ENCODE measurements at regions not wholly inside any gene's neighbourhood (a gene's known extent, or its start where the extent isn't known, plus 50 kb on each side); places are given as distances from the start of the nearest gene placed in this dataset.
A peak's percentile ranks its signal among the peaks of the same experiment; 100 is the strongest.
"Not testable (repeated sequence)": the region's sequence is repeated elsewhere in the genome, so short reads cannot be mapped to it uniquely, and the experiment has no call there.

- DNase-seq (ENCODE audit: low spot score) (no peak), ATAC-seq (peak; percentile 23)
- ChIA-PET POLR2A (no interaction called here), CTCF (no interaction called here)
- no peaks in the 10 kb centered on the region for H3K27me3 Mint-ChIP-seq (ENCODE audit: low read depth)
- peaks cover 63% of the 10 kb centered on the region for H3K4me1 Mint-ChIP-seq
- peak overlapping the region; percentile 84 for H3K4me3 Mint-ChIP-seq
- no peaks in the 10 kb centered on the region for H3K9me3 Mint-ChIP-seq
- H3K27ac Mint-ChIP-seq: peak overlapping the region; percentile 93
- peaks cover 43% of the 10 kb centered on the region for H3K36me3 Mint-ChIP-seq
- TF ChIP-seq ZNF425 (CRISPR knock-in tag; conservative IDR thresholded peaks at IDR 0.05) (peak; percentile 81), NFE2L1 (CRISPR knock-in tag; IDR thresholded peaks at IDR 0.05) (no peak), GABPB1 (CRISPR knock-in tag; IDR thresholded peaks at IDR 0.05) (no peak), ZSCAN18 (CRISPR knock-in tag; IDR thresholded peaks at IDR 0.05) (no peak), NFATC4 (CRISPR knock-in tag; IDR thresholded peaks at IDR 0.05) (0 out of 2 replicates have a peak, but pooled peaks have one; percentile 24), TP53 (CRISPR knock-in tag; IDR thresholded peaks at IDR 0.05) (no peak), ZNF219 (CRISPR knock-in tag; IDR thresholded peaks at IDR 0.05; ENCODE audit: borderline replicate concordance) (no peak)
These were observed 1486.5 kb upstream of the PRR20A start for GRCh38 chr13:55654243-55654642.

GRCh38 chr13:55660264-55660663 lies 1480.5 kb upstream of the PRR20A start:
- POLR2A ChIA-PET; CTCF ChIA-PET; ATAC-seq; H3K9me3 Mint-ChIP-seq; DNase-seq (ENCODE audit: low spot score); H3K27me3 Mint-ChIP-seq (ENCODE audit: low read depth): not testable (repeated sequence)
- TF ChIP-seq SP1 (CRISPR knock-in tag; conservative IDR thresholded peaks at IDR 0.05) (0 out of 2 replicates have a peak, but pooled peaks have one; percentile 20), TEAD1 (CRISPR knock-in tag; IDR thresholded peaks at IDR 0.05) (0 out of 2 replicates have a peak, but pooled peaks have one; percentile 49), AFF4 (CRISPR knock-in tag; IDR thresholded peaks at IDR 0.05; ENCODE audit: borderline replicate concordance) (peak; percentile 91; the same call in 1 of the 2 replicates)
- Mint-ChIP-seq H3K4me3 (peak overlapping the region; percentile 84), H3K36me3 (peaks cover 78% of the 10 kb centered on the region), H3K27ac (peak overlapping the region; percentile 93), H3K4me1 (peaks cover 69% of the 10 kb centered on the region)

- DNase-seq (ENCODE audit: low spot score) (no peak), ATAC-seq (peak; percentile 59)
- no peaks in the 10 kb centered on the region for H3K27me3 Mint-ChIP-seq (ENCODE audit: low read depth)
- H3K27ac Mint-ChIP-seq: peak overlapping the region; percentile 93
- TF ChIP-seq CBFB (CRISPR knock-in tag; IDR thresholded peaks at IDR 0.05; ENCODE audit: low read depth) (no peak), ELF4 (CRISPR knock-in tag; IDR thresholded peaks at IDR 0.05; ENCODE audit: low read depth) (no peak), SOX15 (CRISPR knock-in tag; IDR thresholded peaks at IDR 0.05) (no peak), NR2C2 (CRISPR knock-in tag; IDR thresholded peaks at IDR 0.05) (no peak), ESRRA (CRISPR knock-in tag; IDR thresholded peaks at IDR 0.05; ENCODE audit: borderline replicate concordance) (no peak), HMGXB4 (CRISPR knock-in tag; IDR thresholded peaks at IDR 0.05) (no peak), IRF1 (CRISPR knock-in tag; IDR thresholded peaks at IDR 0.05) (no peak), NFYB (CRISPR knock-in tag; conservative IDR thresholded peaks at IDR 0.05; ENCODE audit: low read depth) (no peak)
- peak overlapping the region; percentile 84 for H3K4me3 Mint-ChIP-seq
- H3K9me3 Mint-ChIP-seq: peaks cover 8% of the 10 kb centered on the region
- H3K36me3 Mint-ChIP-seq: peaks cover 78% of the 10 kb centered on the region
- peaks cover 65% of the 10 kb centered on the region for H3K4me1 Mint-ChIP-seq
- CTCF ChIA-PET: no interaction called here
- POLR2A ChIA-PET: no interaction called here
These were observed 1479.9 kb upstream of the PRR20A start for GRCh38 chr13:55660851-55661250.
